ENCODE measurements at regions not wholly inside any gene's neighbourhood (a gene's known extent, or its start where the extent isn't known, plus 50 kb on each side); places are given as distances from the start of the nearest gene placed in this dataset.

DNA sequence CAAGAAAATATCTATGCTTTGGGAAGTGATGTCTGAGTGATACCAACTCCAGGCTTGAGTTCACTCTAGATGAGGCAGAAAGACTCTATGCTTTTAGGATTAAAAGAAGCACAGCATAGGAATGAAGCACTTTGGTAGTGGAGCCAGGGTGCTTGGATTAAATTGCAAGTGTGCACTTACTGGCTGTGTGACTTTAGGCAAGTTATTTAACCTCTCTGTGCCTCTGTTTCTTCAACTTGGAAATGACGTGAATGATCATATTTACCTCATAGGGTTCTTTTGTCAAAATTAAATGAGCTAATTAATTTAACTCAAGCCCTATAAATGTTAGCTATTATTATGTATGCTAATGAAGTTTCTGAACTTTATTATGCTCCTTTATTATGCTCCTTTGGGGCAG, 446.1 kb downstream of the TTLL7 start:
- H4K20me1 ChIP-seq (ENCODE audit: control insufficient read depth, insufficient read depth, low read depth, low read length): no peaks in the 10 kb centered on the region
- H3K4me3 ChIP-seq (ENCODE audit: low read length): no peak overlapping the region
- no peaks in the 10 kb centered on the region for H3K9me3 ChIP-seq (ENCODE audit: control insufficient read depth, insufficient read depth, low read length)
- H3K36me3 ChIP-seq (ENCODE audit: control insufficient read depth, low read length): no peaks in the 10 kb centered on the region
- no peaks in the 10 kb centered on the region for H3K79me2 ChIP-seq (ENCODE audit: control insufficient read depth, low read length)
- H3K4me1 ChIP-seq (ENCODE audit: control insufficient read depth, low read length): no peaks in the 10 kb centered on the region
- H3K9me2 ChIP-seq (replicated peaks; ENCODE audit: control insufficient read depth, low read length): no peaks in the 10 kb centered on the region
- no peak overlapping the region for H3K27ac ChIP-seq (ENCODE audit: low read depth, low read length)
- H3K4me2 ChIP-seq (ENCODE audit: low read length): no peak overlapping the region
- TF ChIP-seq EZH2phosphoT487 (IDR thresholded peaks at IDR 0.05; ENCODE audit: borderline replicate concordance, low read length): no peak
- TF ChIP-seq, protein P1, sequence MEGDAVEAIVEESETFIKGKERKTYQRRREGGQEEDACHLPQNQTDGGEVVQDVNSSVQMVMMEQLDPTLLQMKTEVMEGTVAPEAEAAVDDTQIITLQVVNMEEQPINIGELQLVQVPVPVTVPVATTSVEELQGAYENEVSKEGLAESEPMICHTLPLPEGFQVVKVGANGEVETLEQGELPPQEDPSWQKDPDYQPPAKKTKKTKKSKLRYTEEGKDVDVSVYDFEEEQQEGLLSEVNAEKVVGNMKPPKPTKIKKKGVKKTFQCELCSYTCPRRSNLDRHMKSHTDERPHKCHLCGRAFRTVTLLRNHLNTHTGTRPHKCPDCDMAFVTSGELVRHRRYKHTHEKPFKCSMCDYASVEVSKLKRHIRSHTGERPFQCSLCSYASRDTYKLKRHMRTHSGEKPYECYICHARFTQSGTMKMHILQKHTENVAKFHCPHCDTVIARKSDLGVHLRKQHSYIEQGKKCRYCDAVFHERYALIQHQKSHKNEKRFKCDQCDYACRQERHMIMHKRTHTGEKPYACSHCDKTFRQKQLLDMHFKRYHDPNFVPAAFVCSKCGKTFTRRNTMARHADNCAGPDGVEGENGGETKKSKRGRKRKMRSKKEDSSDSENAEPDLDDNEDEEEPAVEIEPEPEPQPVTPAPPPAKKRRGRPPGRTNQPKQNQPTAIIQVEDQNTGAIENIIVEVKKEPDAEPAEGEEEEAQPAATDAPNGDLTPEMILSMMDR (IDR thresholded peaks at IDR 0.05; ENCODE audit: low read depth, low read length, poor library complexity, severe bottlenecking): no peak
- no peaks in the 10 kb centered on the region for H3F3A ChIP-seq (ENCODE audit: control insufficient read depth, insufficient read depth)
- H3K27me3 ChIP-seq (ENCODE audit: control insufficient read depth, low read length): no peaks in the 10 kb centered on the region

DNA sequence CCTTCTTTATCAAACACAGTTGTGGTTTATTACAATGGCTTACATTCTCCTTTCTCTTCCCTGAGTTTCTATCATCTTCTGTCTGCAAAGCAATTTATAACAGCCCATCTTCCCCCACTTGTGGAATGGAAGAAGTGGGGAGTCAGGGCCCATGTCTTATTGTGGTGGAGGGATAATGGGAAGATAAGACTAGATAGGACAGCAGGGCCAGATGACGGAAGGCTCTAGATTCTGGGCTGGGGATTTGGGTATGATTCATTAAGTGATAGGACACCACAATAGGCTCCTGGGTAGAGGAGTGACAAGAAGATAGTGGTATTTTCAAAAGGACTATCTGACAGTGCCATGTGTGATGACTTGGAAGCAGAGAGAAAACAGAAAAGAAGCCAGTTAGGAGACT, 450.6 kb downstream of the TTLL7 start:
- Histone ChIP-seq H3K9me2 (replicated peaks; ENCODE audit: control insufficient read depth, low read length) (no peaks in the 10 kb centered on the region), H3K9me3 (ENCODE audit: control insufficient read depth, insufficient read depth, low read length) (no peaks in the 10 kb centered on the region), H3K27me3 (ENCODE audit: control insufficient read depth, low read length) (no peaks in the 10 kb centered on the region), H3K4me2 (ENCODE audit: low read length) (no peak overlapping the region), H3K4me1 (ENCODE audit: control insufficient read depth, low read length) (no peaks in the 10 kb centered on the region), H4K20me1 (ENCODE audit: control insufficient read depth, insufficient read depth, low read depth, low read length) (no peaks in the 10 kb centered on the region), H3K27ac (ENCODE audit: low read depth, low read length) (no peak overlapping the region), H3K36me3 (ENCODE audit: control insufficient read depth, low read length) (no peaks in the 10 kb centered on the region), H3K4me3 (ENCODE audit: low read length) (no peak overlapping the region), H3F3A (ENCODE audit: control insufficient read depth, insufficient read depth) (no peaks in the 10 kb centered on the region), H3K79me2 (ENCODE audit: control insufficient read depth, low read length) (no peaks in the 10 kb centered on the region)
- TF ChIP-seq, protein P1 (IDR thresholded peaks at IDR 0.05; ENCODE audit: low read depth, low read length, poor library complexity, severe bottlenecking): no peak
- no peak for TF ChIP-seq EZH2phosphoT487 (IDR thresholded peaks at IDR 0.05; ENCODE audit: borderline replicate concordance, low read length)

DNA sequence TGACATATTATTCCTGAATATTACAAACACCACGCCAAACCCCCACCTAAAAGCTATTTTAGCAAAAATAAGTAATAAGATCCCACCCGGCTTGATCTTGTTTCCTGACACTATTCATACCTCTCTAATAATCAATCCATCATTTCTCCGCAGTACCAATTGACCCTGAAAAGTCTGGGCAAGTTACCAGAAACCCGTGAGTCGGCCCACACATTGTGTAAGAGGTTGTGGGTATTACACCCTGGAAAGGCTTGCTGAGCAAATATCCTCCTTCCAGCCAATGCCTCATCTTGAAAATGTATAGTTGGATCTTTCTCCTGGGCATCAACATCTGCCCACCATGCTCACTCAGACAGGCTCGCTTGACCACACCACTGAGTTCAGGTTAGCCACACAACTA, 451.0 kb downstream of the TTLL7 start:
- H3K4me1 ChIP-seq (ENCODE audit: control insufficient read depth, low read length): no peaks in the 10 kb centered on the region
- no peak overlapping the region for H3K4me2 ChIP-seq (ENCODE audit: low read length)
- H3K4me3 ChIP-seq (ENCODE audit: low read length): no peak overlapping the region
- H3K9me3 ChIP-seq (ENCODE audit: control insufficient read depth, insufficient read depth, low read length): no peaks in the 10 kb centered on the region
- H4K20me1 ChIP-seq (ENCODE audit: control insufficient read depth, insufficient read depth, low read depth, low read length): no peaks in the 10 kb centered on the region
- TF ChIP-seq, protein P1 (IDR thresholded peaks at IDR 0.05; ENCODE audit: low read depth, low read length, poor library complexity, severe bottlenecking): no peak
- no peak for TF ChIP-seq EZH2phosphoT487 (IDR thresholded peaks at IDR 0.05; ENCODE audit: borderline replicate concordance, low read length)
- H3K9me2 ChIP-seq (replicated peaks; ENCODE audit: control insufficient read depth, low read length): no peaks in the 10 kb centered on the region
- H3K79me2 ChIP-seq (ENCODE audit: control insufficient read depth, low read length): no peaks in the 10 kb centered on the region
- no peaks in the 10 kb centered on the region for H3F3A ChIP-seq (ENCODE audit: control insufficient read depth, insufficient read depth)
- no peaks in the 10 kb centered on the region for H3K36me3 ChIP-seq (ENCODE audit: control insufficient read depth, low read length)
- no peak overlapping the region for H3K27ac ChIP-seq (ENCODE audit: low read depth, low read length)
- no peaks in the 10 kb centered on the region for H3K27me3 ChIP-seq (ENCODE audit: control insufficient read depth, low read length)

DNA sequence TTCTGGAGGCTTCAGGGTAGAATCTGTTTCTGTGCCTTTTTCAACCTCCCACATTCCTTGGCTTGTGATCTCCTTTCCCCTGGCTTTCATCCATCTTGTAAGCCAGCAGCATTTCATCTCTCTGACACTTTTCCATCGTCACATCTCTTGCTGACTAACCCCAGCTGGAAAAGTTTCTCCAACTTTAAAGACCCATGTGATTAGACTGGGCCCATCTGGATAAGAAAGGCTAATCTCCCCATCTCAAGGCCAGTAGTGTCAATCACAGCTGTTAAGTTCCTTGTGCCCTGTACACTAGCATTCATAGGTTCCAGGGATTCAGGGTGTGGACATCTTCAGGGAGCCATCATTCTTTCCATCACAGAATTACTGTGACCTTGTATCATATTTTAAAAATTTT, 452.1 kb downstream of the TTLL7 start:
- Histone ChIP-seq H3F3A (ENCODE audit: control insufficient read depth, insufficient read depth) (no peaks in the 10 kb centered on the region), H4K20me1 (ENCODE audit: control insufficient read depth, insufficient read depth, low read depth, low read length) (no peaks in the 10 kb centered on the region), H3K9me3 (ENCODE audit: control insufficient read depth, insufficient read depth, low read length) (no peaks in the 10 kb centered on the region), H3K4me1 (ENCODE audit: control insufficient read depth, low read length) (no peaks in the 10 kb centered on the region), H3K27ac (ENCODE audit: low read depth, low read length) (no peak overlapping the region), H3K4me3 (ENCODE audit: low read length) (no peak overlapping the region), H3K9me2 (replicated peaks; ENCODE audit: control insufficient read depth, low read length) (no peaks in the 10 kb centered on the region), H3K36me3 (ENCODE audit: control insufficient read depth, low read length) (no peaks in the 10 kb centered on the region), H3K79me2 (ENCODE audit: control insufficient read depth, low read length) (no peaks in the 10 kb centered on the region), H3K4me2 (ENCODE audit: low read length) (no peak overlapping the region), H3K27me3 (ENCODE audit: control insufficient read depth, low read length) (no peaks in the 10 kb centered on the region)
- TF ChIP-seq EZH2phosphoT487 (IDR thresholded peaks at IDR 0.05; ENCODE audit: borderline replicate concordance, low read length): no peak
- TF ChIP-seq, protein P1 (IDR thresholded peaks at IDR 0.05; ENCODE audit: low read depth, low read length, poor library complexity, severe bottlenecking): no peak
